ENCODE measurements at regions not wholly inside any gene's neighbourhood (a gene's known extent, or its start where the extent isn't known, plus 50 kb on each side); places are given as distances from the start of the nearest gene placed in this dataset.

DNA sequence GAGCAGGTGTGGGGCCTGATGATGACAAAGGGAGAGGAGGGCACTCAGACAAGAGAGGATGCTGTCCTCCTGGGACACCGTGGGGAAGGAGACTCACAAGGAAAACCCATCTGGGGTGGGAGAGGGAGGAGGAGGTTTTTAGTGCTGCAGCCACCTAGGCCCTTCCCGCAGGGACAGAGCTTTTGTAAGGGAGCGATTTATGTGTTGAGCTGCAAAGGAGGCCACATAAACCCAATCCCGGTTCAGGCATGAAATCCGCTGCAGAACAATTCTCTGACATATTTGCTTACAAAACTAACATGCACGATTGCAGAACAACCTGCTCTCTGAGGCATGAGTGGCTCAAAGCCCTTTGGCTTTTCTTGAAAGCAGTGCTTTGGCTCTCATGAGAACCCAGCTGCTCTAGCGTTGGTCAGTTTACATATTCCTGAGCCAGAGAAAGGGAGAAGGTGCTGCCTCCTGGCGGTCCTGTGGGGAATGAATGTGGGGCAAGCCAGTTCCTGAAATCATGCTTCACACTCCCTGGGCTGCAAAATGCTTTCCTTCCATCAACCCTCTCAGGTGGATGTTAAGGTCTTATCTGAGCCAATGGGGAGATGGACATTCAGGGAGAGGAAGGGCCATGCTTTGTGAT lies 122.4 kb upstream of the NLRP1 start:
- TF ChIP-seq YY1 (IDR thresholded peaks at IDR 0.05) (no peak), GABPA (IDR thresholded peaks at IDR 0.05 in 1 of 2, conservative IDR thresholded peaks at IDR 0.05 in 1 of 2) (no peak), RXRA (IDR thresholded peaks at IDR 0.05) (no peak), RAD21 (IDR thresholded peaks at IDR 0.05) (peak; percentile 57 to 72), FOXA1 (IDR thresholded peaks at IDR 0.05) (no peak), SP1 (IDR thresholded peaks at IDR 0.05) (no peak), EGR1 (IDR thresholded peaks at IDR 0.05; ENCODE audit: low read depth in 2 of 2) (no peak)
- TF ChIP-seq, protein P1, sequence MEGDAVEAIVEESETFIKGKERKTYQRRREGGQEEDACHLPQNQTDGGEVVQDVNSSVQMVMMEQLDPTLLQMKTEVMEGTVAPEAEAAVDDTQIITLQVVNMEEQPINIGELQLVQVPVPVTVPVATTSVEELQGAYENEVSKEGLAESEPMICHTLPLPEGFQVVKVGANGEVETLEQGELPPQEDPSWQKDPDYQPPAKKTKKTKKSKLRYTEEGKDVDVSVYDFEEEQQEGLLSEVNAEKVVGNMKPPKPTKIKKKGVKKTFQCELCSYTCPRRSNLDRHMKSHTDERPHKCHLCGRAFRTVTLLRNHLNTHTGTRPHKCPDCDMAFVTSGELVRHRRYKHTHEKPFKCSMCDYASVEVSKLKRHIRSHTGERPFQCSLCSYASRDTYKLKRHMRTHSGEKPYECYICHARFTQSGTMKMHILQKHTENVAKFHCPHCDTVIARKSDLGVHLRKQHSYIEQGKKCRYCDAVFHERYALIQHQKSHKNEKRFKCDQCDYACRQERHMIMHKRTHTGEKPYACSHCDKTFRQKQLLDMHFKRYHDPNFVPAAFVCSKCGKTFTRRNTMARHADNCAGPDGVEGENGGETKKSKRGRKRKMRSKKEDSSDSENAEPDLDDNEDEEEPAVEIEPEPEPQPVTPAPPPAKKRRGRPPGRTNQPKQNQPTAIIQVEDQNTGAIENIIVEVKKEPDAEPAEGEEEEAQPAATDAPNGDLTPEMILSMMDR (IDR thresholded peaks at IDR 0.05; ENCODE audit: low read depth, low read length, missing input control) = peak; percentile 61
- TF ChIP-seq, protein P2, sequence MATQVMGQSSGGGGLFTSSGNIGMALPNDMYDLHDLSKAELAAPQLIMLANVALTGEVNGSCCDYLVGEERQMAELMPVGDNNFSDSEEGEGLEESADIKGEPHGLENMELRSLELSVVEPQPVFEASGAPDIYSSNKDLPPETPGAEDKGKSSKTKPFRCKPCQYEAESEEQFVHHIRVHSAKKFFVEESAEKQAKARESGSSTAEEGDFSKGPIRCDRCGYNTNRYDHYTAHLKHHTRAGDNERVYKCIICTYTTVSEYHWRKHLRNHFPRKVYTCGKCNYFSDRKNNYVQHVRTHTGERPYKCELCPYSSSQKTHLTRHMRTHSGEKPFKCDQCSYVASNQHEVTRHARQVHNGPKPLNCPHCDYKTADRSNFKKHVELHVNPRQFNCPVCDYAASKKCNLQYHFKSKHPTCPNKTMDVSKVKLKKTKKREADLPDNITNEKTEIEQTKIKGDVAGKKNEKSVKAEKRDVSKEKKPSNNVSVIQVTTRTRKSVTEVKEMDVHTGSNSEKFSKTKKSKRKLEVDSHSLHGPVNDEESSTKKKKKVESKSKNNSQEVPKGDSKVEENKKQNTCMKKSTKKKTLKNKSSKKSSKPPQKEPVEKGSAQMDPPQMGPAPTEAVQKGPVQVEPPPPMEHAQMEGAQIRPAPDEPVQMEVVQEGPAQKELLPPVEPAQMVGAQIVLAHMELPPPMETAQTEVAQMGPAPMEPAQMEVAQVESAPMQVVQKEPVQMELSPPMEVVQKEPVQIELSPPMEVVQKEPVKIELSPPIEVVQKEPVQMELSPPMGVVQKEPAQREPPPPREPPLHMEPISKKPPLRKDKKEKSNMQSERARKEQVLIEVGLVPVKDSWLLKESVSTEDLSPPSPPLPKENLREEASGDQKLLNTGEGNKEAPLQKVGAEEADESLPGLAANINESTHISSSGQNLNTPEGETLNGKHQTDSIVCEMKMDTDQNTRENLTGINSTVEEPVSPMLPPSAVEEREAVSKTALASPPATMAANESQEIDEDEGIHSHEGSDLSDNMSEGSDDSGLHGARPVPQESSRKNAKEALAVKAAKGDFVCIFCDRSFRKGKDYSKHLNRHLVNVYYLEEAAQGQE (IDR thresholded peaks at IDR 0.05) = no peak
- TF ChIP-seq, protein P3, sequence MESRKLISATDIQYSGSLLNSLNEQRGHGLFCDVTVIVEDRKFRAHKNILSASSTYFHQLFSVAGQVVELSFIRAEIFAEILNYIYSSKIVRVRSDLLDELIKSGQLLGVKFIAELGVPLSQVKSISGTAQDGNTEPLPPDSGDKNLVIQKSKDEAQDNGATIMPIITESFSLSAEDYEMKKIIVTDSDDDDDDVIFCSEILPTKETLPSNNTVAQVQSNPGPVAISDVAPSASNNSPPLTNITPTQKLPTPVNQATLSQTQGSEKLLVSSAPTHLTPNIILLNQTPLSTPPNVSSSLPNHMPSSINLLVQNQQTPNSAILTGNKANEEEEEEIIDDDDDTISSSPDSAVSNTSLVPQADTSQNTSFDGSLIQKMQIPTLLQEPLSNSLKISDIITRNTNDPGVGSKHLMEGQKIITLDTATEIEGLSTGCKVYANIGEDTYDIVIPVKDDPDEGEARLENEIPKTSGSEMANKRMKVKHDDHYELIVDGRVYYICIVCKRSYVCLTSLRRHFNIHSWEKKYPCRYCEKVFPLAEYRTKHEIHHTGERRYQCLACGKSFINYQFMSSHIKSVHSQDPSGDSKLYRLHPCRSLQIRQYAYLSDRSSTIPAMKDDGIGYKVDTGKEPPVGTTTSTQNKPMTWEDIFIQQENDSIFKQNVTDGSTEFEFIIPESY (IDR thresholded peaks at IDR 0.05) = no peak
- TF ChIP-seq, protein P4, sequence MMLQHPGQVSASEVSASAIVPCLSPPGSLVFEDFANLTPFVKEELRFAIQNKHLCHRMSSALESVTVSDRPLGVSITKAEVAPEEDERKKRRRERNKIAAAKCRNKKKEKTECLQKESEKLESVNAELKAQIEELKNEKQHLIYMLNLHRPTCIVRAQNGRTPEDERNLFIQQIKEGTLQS (IDR thresholded peaks at IDR 0.05) = no peak
